GM12891 (cell line): ENCODE measurements at regions not wholly inside any gene's neighbourhood (a gene's known extent, or its start where the extent isn't known, plus 50 kb on each side); places are given as distances from the start of the nearest gene placed in this dataset.

Source experiments
- POLR2A ChIP-seq: IDR thresholded peaks from 2 replicates; pipeline ENCODE4 v1.6.1; 2011; ENCODE audit warnings: low read depth, low read length, control low read depth
- POLR2AphosphoS5 ChIP-seq: IDR thresholded peaks from 2 replicates; pipeline ENCODE4 v1.6.1; 2011; ENCODE audit warnings: low read depth, low read length, control low read depth

- TF ChIP-seq POLR2AphosphoS5 (no peak), POLR2A (no peak)
Measured at GRCh38 chr6:50655848-50656453, 57.4 kb upstream of the TFAP2D start.
